Hepatocyte (in vitro differentiated cells): ENCODE measurements at regions not wholly inside any gene's neighbourhood (a gene's known extent, or its start where the extent isn't known, plus 50 kb on each side); places are given as distances from the start of the nearest gene placed in this dataset.

Source experiments
- DNase-seq: peaks from one replicate; pipeline ENCODE4 v3.0.0-alpha.2; 2016; ENCODE audit warnings: low spot score
- H2AFZ ChIP-seq: fragments of 200-600 bp; sonication (generic); 2 replicates; pipeline ENCODE4 v1.6.0; 2016; ENCODE audit warnings: antibody characterized with exemption, mild to moderate bottlenecking
- H3K27ac ChIP-seq: fragments of 200-600 bp; sonication (generic); 2 replicates; pipeline ENCODE4 v1.5.1; 2016; ENCODE audit warnings: mild to moderate bottlenecking
- H3K27me3 ChIP-seq: fragments of 200-600 bp; sonication (generic); 2 replicates; pipeline ENCODE4 v1.6.1; 2016
- H3K36me3 ChIP-seq: fragments of 200-600 bp; sonication (generic); replicated peaks from 2 replicates; pipeline ENCODE4 v1.5.1; 2016; ENCODE audit warnings: low read depth; ENCODE audit not compliant: insufficient read depth
- H3K4me1 ChIP-seq: fragments of 200-600 bp; sonication (generic); 2 replicates; pipeline ENCODE4 v1.5.1; 2016; ENCODE audit warnings: mild to moderate bottlenecking, moderate library complexity; ENCODE audit not compliant: insufficient read depth
- H3K4me2 ChIP-seq: fragments of 200-600 bp; sonication (generic); 2 replicates; pipeline ENCODE4 v1.6.0; 2016
- H3K4me3 ChIP-seq: fragments of 200-600 bp; sonication (generic); 2 replicates; pipeline ENCODE4 v1.5.1; 2016; ENCODE audit warnings: mild to moderate bottlenecking
- H3K79me2 ChIP-seq: fragments of 200-600 bp; sonication (generic); 2 replicates; pipeline ENCODE4 v1.6.0; 2017; ENCODE audit warnings: mild to moderate bottlenecking
- H3K9me2 ChIP-seq: fragments of 200-600 bp; sonication (generic); replicated peaks from 2 replicates; pipeline ENCODE4 v1.6.0; 2017; ENCODE audit warnings: mild to moderate bottlenecking; ENCODE audit not compliant: insufficient read depth
- H3K9me3 ChIP-seq: fragments of 200-600 bp; sonication (generic); 2 replicates; pipeline ENCODE4 v1.5.1; 2016; ENCODE audit warnings: low read depth, mild to moderate bottlenecking
- H4K20me1 ChIP-seq: fragments of 200-600 bp; sonication (generic); 2 replicates; pipeline ENCODE4 v1.6.0; 2016; ENCODE audit warnings: mild to moderate bottlenecking; ENCODE audit not compliant: insufficient read depth, poor library complexity, severe bottlenecking
- EZH2 ChIP-seq: fragments of 200-600 bp; sonication (generic); IDR thresholded peaks from 2 replicates; pipeline ENCODE4 v1.6.1; 2016; ENCODE audit warnings: antibody characterized with exemption, mild to moderate bottlenecking, borderline replicate concordance
- EZH2phosphoT487 ChIP-seq: fragments of 200-600 bp; sonication (generic); IDR thresholded peaks from one replicate; pipeline ENCODE4 v1.6.1; 2018; ENCODE audit warnings: antibody characterized with exemption, mild to moderate bottlenecking, low read depth, moderate library complexity; ENCODE audit not compliant: unreplicated experiment, severe bottlenecking
- WGBS: methylation state at CpG from one replicate; pipeline ENCODE4 v1.1.6; 2016; ENCODE audit warnings: low lambda C conversion rate; ENCODE audit errors: missing lambda C conversion rate; 5-methylcytosine and 5-hydroxymethylcytosine counted together
- TF ChIP-seq, protein P1 (sequence below): fragments of 200-600 bp; sonication (generic); IDR thresholded peaks from 2 replicates; pipeline ENCODE4 v1.5.1; 2016; ENCODE audit warnings: antibody characterized with exemption, mild to moderate bottlenecking; ENCODE audit not compliant: poor library complexity

DNA sequence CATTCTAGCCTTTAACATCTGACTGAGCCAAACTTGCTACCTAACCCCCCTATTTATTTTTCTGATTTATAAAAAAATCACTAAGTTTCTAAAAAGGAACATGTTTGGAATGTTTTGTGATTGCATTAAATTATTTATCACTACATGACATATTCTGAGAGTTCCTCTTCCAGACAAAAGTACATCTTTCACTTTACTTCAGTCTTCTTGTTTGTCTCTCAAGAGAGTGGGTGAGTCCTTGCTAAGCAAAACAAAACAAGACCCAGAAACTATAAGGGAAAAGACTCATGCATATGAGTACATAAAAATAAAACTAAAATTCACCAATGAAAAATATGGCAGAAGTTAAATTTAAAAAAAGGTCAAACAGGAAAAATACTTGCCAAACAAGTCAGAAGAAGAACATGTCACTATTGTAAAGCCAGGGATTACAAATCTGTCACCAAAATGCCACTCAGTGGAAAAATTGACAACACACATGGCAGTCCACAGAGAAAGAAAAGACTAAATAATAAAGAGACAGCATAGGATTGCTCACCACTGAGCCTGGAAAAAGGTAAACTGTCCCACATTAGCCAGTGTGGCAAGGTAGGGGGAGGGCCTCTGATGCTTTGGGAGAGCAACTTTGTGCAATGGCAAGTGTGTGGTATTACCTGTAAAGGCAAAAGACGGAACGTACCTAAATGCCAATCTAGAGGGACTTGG lies 166.7 kb upstream of the ZNF32 start:
- no peaks in the 10 kb centered on the region for H3K36me3 ChIP-seq
- H3K27ac ChIP-seq: no peak overlapping the region
- no peaks in the 10 kb centered on the region for H3K9me2 ChIP-seq
- H3K4me1 ChIP-seq: no peaks in the 10 kb centered on the region
- H3K27me3 ChIP-seq: no peaks in the 10 kb centered on the region
- H4K20me1 ChIP-seq: no peaks in the 10 kb centered on the region
- no peak overlapping the region for H3K4me3 ChIP-seq
- no peaks in the 10 kb centered on the region for H3K79me2 ChIP-seq
- no peak overlapping the region for H3K4me2 ChIP-seq
- 98% methylated on average over 2 of the region's 2 CpGs for WGBS
- H2AFZ ChIP-seq: no peak overlapping the region
- no peak for DNase-seq
- TF ChIP-seq EZH2 (no peak), EZH2phosphoT487 (no peak)
- TF ChIP-seq, protein P1, sequence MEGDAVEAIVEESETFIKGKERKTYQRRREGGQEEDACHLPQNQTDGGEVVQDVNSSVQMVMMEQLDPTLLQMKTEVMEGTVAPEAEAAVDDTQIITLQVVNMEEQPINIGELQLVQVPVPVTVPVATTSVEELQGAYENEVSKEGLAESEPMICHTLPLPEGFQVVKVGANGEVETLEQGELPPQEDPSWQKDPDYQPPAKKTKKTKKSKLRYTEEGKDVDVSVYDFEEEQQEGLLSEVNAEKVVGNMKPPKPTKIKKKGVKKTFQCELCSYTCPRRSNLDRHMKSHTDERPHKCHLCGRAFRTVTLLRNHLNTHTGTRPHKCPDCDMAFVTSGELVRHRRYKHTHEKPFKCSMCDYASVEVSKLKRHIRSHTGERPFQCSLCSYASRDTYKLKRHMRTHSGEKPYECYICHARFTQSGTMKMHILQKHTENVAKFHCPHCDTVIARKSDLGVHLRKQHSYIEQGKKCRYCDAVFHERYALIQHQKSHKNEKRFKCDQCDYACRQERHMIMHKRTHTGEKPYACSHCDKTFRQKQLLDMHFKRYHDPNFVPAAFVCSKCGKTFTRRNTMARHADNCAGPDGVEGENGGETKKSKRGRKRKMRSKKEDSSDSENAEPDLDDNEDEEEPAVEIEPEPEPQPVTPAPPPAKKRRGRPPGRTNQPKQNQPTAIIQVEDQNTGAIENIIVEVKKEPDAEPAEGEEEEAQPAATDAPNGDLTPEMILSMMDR: no peak
- H3K9me3 ChIP-seq: no peaks in the 10 kb centered on the region

DNA sequence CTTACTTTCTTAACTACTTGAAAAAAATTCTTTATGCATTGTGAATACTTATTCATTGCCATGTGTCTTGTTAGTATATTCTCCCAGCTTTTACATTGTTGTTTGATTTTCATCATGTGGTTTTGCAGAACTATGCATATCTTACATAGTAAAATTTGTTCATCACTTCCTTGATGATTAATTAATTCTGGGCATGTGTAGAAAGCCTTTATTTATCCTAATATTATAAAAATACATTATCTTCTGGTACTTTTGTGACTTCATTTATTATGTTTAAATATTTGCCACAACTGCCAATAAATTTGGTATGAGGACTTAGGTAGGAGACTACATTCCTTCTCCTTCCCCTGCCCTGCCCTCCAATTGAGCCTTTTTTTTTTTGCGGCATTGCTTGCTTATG lies 166.0 kb upstream of the ZNF32 start:
- Histone ChIP-seq H3K79me2 (no peaks in the 10 kb centered on the region), H3K4me2 (no peak overlapping the region), H2AFZ (no peak overlapping the region), H4K20me1 (no peaks in the 10 kb centered on the region), H3K36me3 (no peaks in the 10 kb centered on the region), H3K4me3 (no peak overlapping the region), H3K4me1 (no peaks in the 10 kb centered on the region), H3K27ac (no peak overlapping the region), H3K27me3 (no peaks in the 10 kb centered on the region), H3K9me2 (no peaks in the 10 kb centered on the region), H3K9me3 (no peaks in the 10 kb centered on the region)
- WGBS: 96% methylated on average over 1 of the region's 1 CpG
- DNase-seq: no peak
- TF ChIP-seq EZH2 (no peak), EZH2phosphoT487 (no peak)
- TF ChIP-seq, protein P1: no peak

DNA sequence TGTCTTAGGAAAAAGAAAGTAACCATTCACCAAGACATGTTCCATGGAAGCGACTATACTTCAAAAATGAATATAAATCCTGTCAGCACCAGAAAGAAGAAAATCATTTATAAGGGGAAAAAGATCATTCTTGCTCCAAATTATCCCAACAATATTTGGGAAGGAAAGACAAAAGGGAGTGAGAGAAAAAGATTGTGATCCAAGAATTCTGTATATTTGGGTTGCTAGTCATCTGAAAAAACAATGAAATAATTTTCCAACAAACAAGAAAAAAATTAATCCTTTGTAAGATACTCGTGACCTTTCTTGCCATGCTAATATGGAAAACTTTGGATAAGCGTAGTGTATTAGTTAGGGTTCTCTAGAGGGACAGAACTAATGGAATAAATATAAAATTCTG lies 163.2 kb upstream of the ZNF32 start:
- Histone ChIP-seq H3K4me2 (no peak overlapping the region), H3K36me3 (no peaks in the 10 kb centered on the region), H3K9me3 (no peaks in the 10 kb centered on the region), H3K4me1 (no peaks in the 10 kb centered on the region), H3K79me2 (no peaks in the 10 kb centered on the region), H3K27me3 (no peaks in the 10 kb centered on the region), H3K9me2 (no peaks in the 10 kb centered on the region), H3K27ac (no peak overlapping the region), H2AFZ (no peak overlapping the region), H4K20me1 (no peaks in the 10 kb centered on the region), H3K4me3 (no peak overlapping the region)
- TF ChIP-seq, protein P1: no peak
- TF ChIP-seq EZH2phosphoT487 (no peak), EZH2 (no peak)
- WGBS: 92% methylated on average over 3 of the region's 3 CpGs
- no peak for DNase-seq
